NB4 (cell line): ENCODE measurements at regions not wholly inside any gene's neighbourhood (a gene's known extent, or its start where the extent isn't known, plus 50 kb on each side); places are given as distances from the start of the nearest gene placed in this dataset.

Source experiments
- DNase-seq: peaks from one replicate; pipeline ENCODE4 v3.0.0; 2010; ENCODE audit warnings: low read depth
- H3K4me3 ChIP-seq: one replicate; pipeline ENCODE4 v1.5.1; 2011; ENCODE audit warnings: mild to moderate bottlenecking, low read depth, low read length, moderate library complexity
- CTCF ChIP-seq: IDR thresholded peaks from one replicate; pipeline ENCODE4 v1.5.1; 2012; ENCODE audit warnings: low read depth, low read length
- MAX ChIP-seq: IDR thresholded peaks from 2 replicates; pipeline ENCODE4 v1.6.1; 2011; ENCODE audit warnings: low read depth, low read length
- MYC ChIP-seq: IDR thresholded peaks from 2 replicates; pipeline ENCODE4 v1.6.1; 2011; ENCODE audit warnings: low read depth, low read length
- POLR2A ChIP-seq: IDR thresholded peaks from 2 replicates; pipeline ENCODE4 v1.6.1; 2011; ENCODE audit warnings: mild to moderate bottlenecking; ENCODE audit not compliant: insufficient read length; ENCODE audit errors: extremely low read depth

GRCh38 chr7:26612742-26613141, 251.6 kb downstream of the SKAP2 start:
- DNase-seq, result no peak
- TF ChIP-seq CTCF (no peak), POLR2A (no peak), MAX (no peak), MYC (no peak)

GRCh38 chr7:26614503-26614902, 249.9 kb downstream of the SKAP2 start:
- no peak for DNase-seq
- H3K4me3 ChIP-seq, result no peak overlapping the region
- TF ChIP-seq POLR2A (no peak), MAX (no peak), CTCF (no peak)

More at GRCh38 chr7:26612742-26613141, 251.6 kb downstream of the SKAP2 start:
- no peak overlapping the region for H3K4me3 ChIP-seq

- no peak overlapping the region for H3K4me3 ChIP-seq
- DNase-seq, result no peak
- TF ChIP-seq MAX, result no peak
- no peak for TF ChIP-seq CTCF
- no peak for TF ChIP-seq MYC
- no peak for TF ChIP-seq POLR2A
These were observed 248.2 kb downstream of the SKAP2 start for GRCh38 chr7:26616235-26616634.

GRCh38 chr7:26617066-26617465, 247.3 kb downstream of the SKAP2 start:
- DNase-seq, result no peak
- no peak overlapping the region for H3K4me3 ChIP-seq
- no peak for TF ChIP-seq POLR2A
- no peak for TF ChIP-seq MYC
- TF ChIP-seq MAX, result no peak
- no peak for TF ChIP-seq CTCF
